Stomach (tissue), 4 donors: ENCODE measurements at regions not wholly inside any gene's neighbourhood (a gene's known extent, or its start where the extent isn't known, plus 50 kb on each side); places are given as distances from the start of the nearest gene placed in this dataset.

ENCODE experiments used
- EP300 ChIP-seq: sonication (generic); formaldehyde crosslinking; IDR thresholded peaks from one replicate; pipeline ENCODE4 v1.6.1; 2017; ENCODE audit warnings: antibody characterized with exemption
- POLR2A ChIP-seq, 4 donors: fragments of 450-650 bp; IDR thresholded peaks; one replicate each; pipeline ENCODE4 v1.6.1; 2016; ENCODE audit warnings: antibody characterized with exemption in 4 of 4, control low read depth in 2 of 4, mild to moderate bottlenecking in 1 of 4, moderate library complexity in 1 of 4
- POLR2AphosphoS5 ChIP-seq, 3 donors: sonication (generic); formaldehyde crosslinking; IDR thresholded peaks; one replicate each; pipeline ENCODE4 v1.6.1; 2016; ENCODE audit warnings: antibody characterized with exemption in 3 of 3
- TF ChIP-seq, protein P1 (sequence below), 7 experiments: fragments of 450-650 bp in 4 of 7; fragments of 200-600 bp in 3 of 7; sonication (generic) in 3 of 7; IDR thresholded peaks; one replicate each; pipeline ENCODE4 v1.5.1; 2016 to 2019; ENCODE audit warnings: antibody characterized with exemption in 7 of 7, control low read depth in 2 of 7, mild to moderate bottlenecking in 1 of 7

DNA sequence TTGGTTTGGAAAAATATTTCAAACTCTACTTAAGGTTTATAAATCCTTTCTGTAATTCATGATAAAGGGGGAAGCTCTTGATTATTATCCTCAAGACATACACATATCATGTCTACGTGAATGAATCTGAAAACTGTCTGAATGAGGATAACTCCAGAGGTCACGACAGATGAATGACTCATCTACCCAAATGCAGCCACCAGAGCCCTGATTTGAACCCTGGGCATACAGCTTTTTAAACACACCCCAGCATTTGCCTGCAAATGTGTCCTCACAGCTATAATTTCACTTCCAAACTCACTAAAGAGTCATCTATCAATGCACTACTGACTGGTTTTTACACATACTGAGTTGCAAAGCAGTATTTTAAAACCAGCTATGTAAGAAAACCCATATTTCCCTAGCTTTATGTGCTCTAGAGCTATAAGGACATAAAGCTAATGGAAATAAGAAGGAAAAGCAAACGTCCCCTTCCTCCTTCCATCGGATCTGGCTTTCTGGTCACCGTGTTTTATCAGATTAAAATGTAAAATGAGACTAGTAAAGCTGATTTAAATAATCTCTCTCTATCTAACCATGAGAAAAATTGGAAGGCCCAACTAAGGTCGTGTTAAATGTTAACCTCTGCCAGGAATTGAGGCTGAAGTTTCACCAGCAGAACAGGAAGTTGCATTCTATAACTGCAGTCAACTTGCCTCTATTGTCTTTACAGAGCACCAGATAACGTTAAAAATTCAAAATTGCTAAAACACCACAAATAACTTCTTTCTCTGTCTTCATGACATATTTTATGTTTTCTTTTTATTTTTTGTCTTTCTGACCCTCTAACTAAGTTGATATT, 63.1 kb upstream of the SPP1 start:
- TF ChIP-seq, protein P1, sequence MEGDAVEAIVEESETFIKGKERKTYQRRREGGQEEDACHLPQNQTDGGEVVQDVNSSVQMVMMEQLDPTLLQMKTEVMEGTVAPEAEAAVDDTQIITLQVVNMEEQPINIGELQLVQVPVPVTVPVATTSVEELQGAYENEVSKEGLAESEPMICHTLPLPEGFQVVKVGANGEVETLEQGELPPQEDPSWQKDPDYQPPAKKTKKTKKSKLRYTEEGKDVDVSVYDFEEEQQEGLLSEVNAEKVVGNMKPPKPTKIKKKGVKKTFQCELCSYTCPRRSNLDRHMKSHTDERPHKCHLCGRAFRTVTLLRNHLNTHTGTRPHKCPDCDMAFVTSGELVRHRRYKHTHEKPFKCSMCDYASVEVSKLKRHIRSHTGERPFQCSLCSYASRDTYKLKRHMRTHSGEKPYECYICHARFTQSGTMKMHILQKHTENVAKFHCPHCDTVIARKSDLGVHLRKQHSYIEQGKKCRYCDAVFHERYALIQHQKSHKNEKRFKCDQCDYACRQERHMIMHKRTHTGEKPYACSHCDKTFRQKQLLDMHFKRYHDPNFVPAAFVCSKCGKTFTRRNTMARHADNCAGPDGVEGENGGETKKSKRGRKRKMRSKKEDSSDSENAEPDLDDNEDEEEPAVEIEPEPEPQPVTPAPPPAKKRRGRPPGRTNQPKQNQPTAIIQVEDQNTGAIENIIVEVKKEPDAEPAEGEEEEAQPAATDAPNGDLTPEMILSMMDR (IDR thresholded peaks at IDR 0.05): no peak
- no peak for TF ChIP-seq POLR2AphosphoS5 (IDR thresholded peaks at IDR 0.05)
- TF ChIP-seq POLR2A (IDR thresholded peaks at IDR 0.05): no peak
- no peak for TF ChIP-seq EP300
